Astrocyte of the cerebellum (primary cell): ENCODE measurements at regions not wholly inside any gene's neighbourhood (a gene's known extent, or its start where the extent isn't known, plus 50 kb on each side); places are given as distances from the start of the nearest gene placed in this dataset.

Source experiments
- DNase-seq: peaks from one replicate; pipeline ENCODE4 v3.0.0-alpha.2; 2011; ENCODE audit warnings: low read depth
- H3K4me3 ChIP-seq: 2 replicates; pipeline ENCODE4 v1.5.1; 2011; ENCODE audit warnings: mild to moderate bottlenecking, low read depth, low read length, moderate library complexity
- CTCF ChIP-seq: IDR thresholded peaks from 2 replicates; pipeline ENCODE4 v1.5.1; 2012; ENCODE audit warnings: low read length, low read depth, moderate library complexity, mild to moderate bottlenecking; ENCODE audit errors: missing control alignments
- in situ Hi-C: cut with HindIII; loops from 2 replicates; pipeline ENCODE4 v1.10.0; 2017; ENCODE audit warnings: low sequenced_read_pairs

- no peak for TF ChIP-seq CTCF
- no peak for DNase-seq
- no peak overlapping the region for H3K4me3 ChIP-seq
- in situ Hi-C loops = no loop called here
These were observed 266.3 kb upstream of the SLC14A2 start for GRCh38 chr18:45349019-45349418.

- in situ Hi-C loops = no loop called here
- DNase-seq = no peak
- no peak for TF ChIP-seq CTCF
These were observed 265.8 kb upstream of the SLC14A2 start for GRCh38 chr18:45349467-45349866.

GRCh38 chr18:45350404-45351156 is 264.7 kb upstream of the SLC14A2 start:
- no peak overlapping the region for H3K4me3 ChIP-seq
- in situ Hi-C loops = no loop called here
- DNase-seq = no peak
- no peak for TF ChIP-seq CTCF

More at GRCh38 chr18:45349467-45349866, 265.8 kb upstream of the SLC14A2 start:
- H3K4me3 ChIP-seq = no peak overlapping the region

- TF ChIP-seq CTCF = no peak
- no peak for DNase-seq
- in situ Hi-C loops = no loop called here
- no peak overlapping the region for H3K4me3 ChIP-seq
These were observed 262.4 kb upstream of the SLC14A2 start for GRCh38 chr18:45352874-45353273.

GRCh38 chr18:45353530-45353929 is 261.7 kb upstream of the SLC14A2 start:
- in situ Hi-C loops = no loop called here
- TF ChIP-seq CTCF = no peak
- no peak for DNase-seq
- H3K4me3 ChIP-seq = no peak overlapping the region

- TF ChIP-seq CTCF = no peak
- DNase-seq = no peak
- in situ Hi-C loops = no loop called here
- H3K4me3 ChIP-seq = no peak overlapping the region
These were observed 259.2 kb upstream of the SLC14A2 start for GRCh38 chr18:45355944-45356520.
